ENCODE measurements at regions not wholly inside any gene's neighbourhood (a gene's known extent, or its start where the extent isn't known, plus 50 kb on each side); places are given as distances from the start of the nearest gene placed in this dataset.

DNA sequence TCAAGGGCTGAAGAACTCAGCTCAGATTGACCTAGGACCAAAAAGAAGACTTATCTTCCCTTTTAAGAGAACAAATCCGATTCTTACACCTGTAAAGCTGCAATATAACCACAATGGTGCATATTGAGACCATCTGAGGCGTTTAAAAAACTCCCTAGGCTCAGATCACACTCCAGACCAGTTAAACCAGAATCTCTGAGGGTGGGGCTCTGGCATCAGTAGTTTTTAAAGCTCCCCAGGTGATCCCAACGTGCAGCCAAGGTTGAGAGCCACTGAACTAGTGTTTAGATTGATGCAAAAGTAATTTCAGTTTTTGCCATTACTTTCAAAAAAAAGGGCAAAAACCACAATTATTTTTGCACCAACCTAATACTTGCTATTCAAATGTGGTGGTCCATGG lies 73.9 kb upstream of the GPM6B start:
- H3K27ac ChIP-seq (ENCODE audit: low read length): no peak overlapping the region
- H3K36me3 ChIP-seq (ENCODE audit: control insufficient read depth in 1 of 2, insufficient read depth in 2 of 2, low read length in 2 of 2): peaks cover 0 to 3% of the 10 kb centered on the region in 2 donors
- H3K9me3 ChIP-seq (ENCODE audit: control insufficient read depth in 1 of 2, low read length in 2 of 2): no peaks in the 10 kb centered on the region
- no peaks in the 10 kb centered on the region for H3K27me3 ChIP-seq (ENCODE audit: low read depth, low read length)
- H3K4me1 ChIP-seq (ENCODE audit: control insufficient read depth in 1 of 2, insufficient read depth in 2 of 2, low read length in 2 of 2): no peaks in the 10 kb centered on the region
- H3K4me3 ChIP-seq (ENCODE audit: low read depth in 1 of 2, low read length in 2 of 2): no peak overlapping the region

- no peaks in the 10 kb centered on the region for H3K4me1 ChIP-seq (ENCODE audit: control insufficient read depth in 1 of 2, insufficient read depth in 2 of 2, low read length in 2 of 2)
- H3K9me3 ChIP-seq (ENCODE audit: control insufficient read depth in 1 of 2, low read length in 2 of 2): no peaks in the 10 kb centered on the region
- H3K4me3 ChIP-seq (ENCODE audit: low read depth in 1 of 2, low read length in 2 of 2): no peak overlapping the region
- H3K36me3 ChIP-seq (ENCODE audit: control insufficient read depth in 1 of 2, insufficient read depth in 2 of 2, low read length in 2 of 2): no peaks in the 10 kb centered on the region
- H3K27ac ChIP-seq (ENCODE audit: low read length): no peak overlapping the region
- H3K27me3 ChIP-seq (ENCODE audit: low read depth, low read length): no peaks in the 10 kb centered on the region
Observed at GRCh38 chrX:13888284-13888683, 71.4 kb upstream of the GPM6B start.

- Histone ChIP-seq H3K9me3 (ENCODE audit: control insufficient read depth in 1 of 2, low read length in 2 of 2) (no peaks in the 10 kb centered on the region), H3K4me1 (ENCODE audit: control insufficient read depth in 1 of 2, insufficient read depth in 2 of 2, low read length in 2 of 2) (no peaks in the 10 kb centered on the region), H3K4me3 (ENCODE audit: low read depth in 1 of 2, low read length in 2 of 2) (no peak overlapping the region), H3K27ac (ENCODE audit: low read length) (no peak overlapping the region), H3K36me3 (ENCODE audit: control insufficient read depth in 1 of 2, insufficient read depth in 2 of 2, low read length in 2 of 2) (no peaks in the 10 kb centered on the region), H3K27me3 (ENCODE audit: low read depth, low read length) (no peaks in the 10 kb centered on the region)
Observed at GRCh38 chrX:13885591-13885990, 68.7 kb upstream of the GPM6B start.

DNA sequence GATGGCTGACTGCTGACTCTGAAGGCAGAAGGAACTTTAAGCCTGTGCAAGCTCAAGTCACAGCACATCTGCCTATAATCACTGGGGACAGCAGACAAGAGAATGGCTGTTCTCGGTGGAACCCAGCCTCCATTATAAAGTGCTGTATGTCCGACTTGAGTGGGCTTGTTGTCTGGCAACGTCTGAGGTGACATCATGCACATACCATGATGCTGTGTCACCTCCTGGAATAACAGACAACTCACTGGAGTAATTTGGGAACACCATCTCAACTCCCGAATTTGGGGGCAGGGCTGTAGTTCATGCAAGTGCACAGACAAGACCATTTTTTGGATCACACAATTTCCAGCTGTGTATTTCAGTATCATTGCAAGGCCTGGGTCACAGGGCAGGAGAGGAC lies 59.8 kb upstream of the GPM6B start:
- Histone ChIP-seq H3K4me1 (ENCODE audit: control insufficient read depth in 1 of 2, insufficient read depth in 2 of 2, low read length in 2 of 2) (no peaks in the 10 kb centered on the region), H3K27me3 (ENCODE audit: low read depth, low read length) (no peaks in the 10 kb centered on the region), H3K27ac (ENCODE audit: low read length) (no peak overlapping the region), H3K4me3 (ENCODE audit: low read depth in 1 of 2, low read length in 2 of 2) (no peak overlapping the region), H3K36me3 (ENCODE audit: control insufficient read depth in 1 of 2, insufficient read depth in 2 of 2, low read length in 2 of 2) (no peaks in the 10 kb centered on the region), H3K9me3 (ENCODE audit: control insufficient read depth in 1 of 2, low read length in 2 of 2) (no peaks in the 10 kb centered on the region)

DNA sequence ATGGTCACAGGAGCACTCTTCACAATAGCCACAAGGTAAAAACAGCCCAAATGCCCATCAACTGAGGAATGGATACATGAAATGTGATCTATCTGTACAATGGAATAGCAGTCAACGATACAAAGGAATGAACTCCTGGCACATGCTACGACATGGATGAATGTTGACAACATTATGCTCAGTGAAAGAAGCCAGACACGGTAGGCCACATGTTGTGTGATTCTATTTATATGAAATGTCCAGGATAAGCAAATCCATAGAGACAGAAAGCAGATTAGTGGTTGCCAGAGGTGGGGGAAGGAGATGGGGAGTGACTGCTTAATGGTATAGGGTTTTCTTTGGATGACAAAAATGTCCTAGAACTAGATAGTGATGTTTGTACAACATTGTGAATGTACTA lies 58.7 kb upstream of the GPM6B start:
- no peaks in the 10 kb centered on the region for H3K36me3 ChIP-seq (ENCODE audit: control insufficient read depth in 1 of 2, insufficient read depth in 2 of 2, low read length in 2 of 2)
- H3K27ac ChIP-seq (ENCODE audit: low read length): no peak overlapping the region
- H3K4me1 ChIP-seq (ENCODE audit: control insufficient read depth in 1 of 2, insufficient read depth in 2 of 2, low read length in 2 of 2): no peaks in the 10 kb centered on the region
- no peaks in the 10 kb centered on the region for H3K27me3 ChIP-seq (ENCODE audit: low read depth, low read length)
- H3K9me3 ChIP-seq (ENCODE audit: control insufficient read depth in 1 of 2, low read length in 2 of 2): no peaks in the 10 kb centered on the region
- no peak overlapping the region for H3K4me3 ChIP-seq (ENCODE audit: low read depth in 1 of 2, low read length in 2 of 2)

GRCh38 chrX:13868591-13868990 lies 51.7 kb upstream of the GPM6B start:
- H3K4me3 ChIP-seq (ENCODE audit: low read depth in 1 of 2, low read length in 2 of 2): no peak overlapping the region
- H3K27ac ChIP-seq (ENCODE audit: low read length): no peak overlapping the region
- H3K4me1 ChIP-seq (ENCODE audit: control insufficient read depth in 1 of 2, insufficient read depth in 2 of 2, low read length in 2 of 2): no peaks in the 10 kb centered on the region
- no peaks in the 10 kb centered on the region for H3K36me3 ChIP-seq (ENCODE audit: control insufficient read depth in 1 of 2, insufficient read depth in 2 of 2, low read length in 2 of 2)
- no peaks in the 10 kb centered on the region for H3K9me3 ChIP-seq (ENCODE audit: control insufficient read depth in 1 of 2, low read length in 2 of 2)
- no peaks in the 10 kb centered on the region for H3K27me3 ChIP-seq (ENCODE audit: low read depth, low read length)

All from muscle layer of duodenum (tissue), 2 donors.